GM21737 (cell line): ENCODE measurements at regions not wholly inside any gene's neighbourhood (a gene's known extent, or its start where the extent isn't known, plus 50 kb on each side); places are given as distances from the start of the nearest gene placed in this dataset.

Experiments
- ATAC-seq: cut with Tn5 transposase; IDR thresholded peaks from one replicate; pipeline ENCODE4 v1.9.1; 2021; ENCODE audit warnings: mild to moderate bottlenecking, moderate library complexity; ENCODE audit not compliant: unreplicated experiment

DNA sequence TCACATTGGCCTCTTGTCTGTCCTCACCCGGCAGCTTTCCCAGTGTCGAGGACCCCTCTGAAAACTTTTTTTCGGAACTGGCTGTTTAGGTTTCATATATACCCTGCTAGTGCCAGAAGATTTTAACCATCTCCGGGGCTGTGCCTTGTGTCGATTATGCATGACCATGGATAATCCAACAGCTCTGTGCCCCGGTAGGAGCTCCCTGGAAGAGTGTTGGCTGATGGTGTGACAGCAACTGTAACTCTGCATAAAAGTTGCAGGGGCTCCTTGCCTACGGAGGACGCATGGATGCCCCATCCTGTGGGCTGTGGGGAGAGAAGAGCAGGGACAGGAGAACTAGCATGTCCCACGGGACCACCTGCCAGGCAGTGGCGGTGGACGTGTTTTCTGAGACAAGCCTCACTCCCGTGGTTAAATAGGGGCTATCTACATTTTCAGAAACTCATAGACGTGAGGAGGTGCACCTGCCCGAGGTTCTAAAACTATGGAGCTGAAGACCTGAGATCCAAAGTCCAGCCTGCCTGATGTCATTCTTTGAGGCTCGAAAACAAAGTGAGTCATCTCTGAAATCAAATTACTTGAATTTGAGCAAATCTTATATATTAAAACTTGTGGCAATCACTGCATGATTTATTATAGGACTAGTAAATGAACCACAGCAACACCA, 437.2 kb upstream of the HS6ST1 start:
- ATAC-seq = no peak

DNA sequence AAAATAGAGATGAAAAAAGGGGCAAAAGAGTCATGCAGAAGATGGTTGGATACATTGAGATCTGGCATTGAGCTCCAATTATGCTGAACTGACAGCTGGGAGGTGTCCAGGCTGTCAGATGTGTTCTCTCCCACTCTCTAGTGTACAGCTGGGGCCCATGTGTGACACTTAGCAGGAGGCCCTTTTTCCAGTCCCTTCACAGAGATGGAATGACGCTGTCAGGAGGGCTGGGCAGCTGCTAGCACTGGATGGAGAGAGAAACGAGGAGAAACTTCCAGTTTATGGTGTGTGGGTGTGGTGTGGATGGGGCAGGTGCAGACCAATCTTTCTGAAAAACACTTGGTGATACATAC, 437.7 kb upstream of the HS6ST1 start:
- no peak for ATAC-seq

DNA sequence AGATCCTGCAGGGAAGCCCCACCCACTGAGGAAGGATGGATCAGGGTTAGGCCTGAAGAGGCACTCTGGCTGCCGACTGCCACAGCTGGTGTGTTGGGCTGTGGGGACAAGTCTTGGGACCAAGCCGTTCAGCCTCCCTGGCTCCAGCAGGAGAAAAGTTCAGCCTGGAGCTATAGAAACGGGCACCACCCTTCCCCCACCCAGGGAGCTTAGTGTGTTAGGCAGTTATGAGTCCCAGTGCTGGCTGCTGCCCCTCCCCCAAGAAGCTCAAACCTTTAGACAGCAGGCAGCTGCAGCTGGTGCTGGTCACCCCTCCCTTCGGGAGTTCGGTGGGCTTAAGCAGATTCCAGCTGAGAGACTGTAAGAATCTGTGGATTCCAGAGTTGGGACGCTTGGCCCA, 447.1 kb upstream of the HS6ST1 start:
- ATAC-seq = no peak

DNA sequence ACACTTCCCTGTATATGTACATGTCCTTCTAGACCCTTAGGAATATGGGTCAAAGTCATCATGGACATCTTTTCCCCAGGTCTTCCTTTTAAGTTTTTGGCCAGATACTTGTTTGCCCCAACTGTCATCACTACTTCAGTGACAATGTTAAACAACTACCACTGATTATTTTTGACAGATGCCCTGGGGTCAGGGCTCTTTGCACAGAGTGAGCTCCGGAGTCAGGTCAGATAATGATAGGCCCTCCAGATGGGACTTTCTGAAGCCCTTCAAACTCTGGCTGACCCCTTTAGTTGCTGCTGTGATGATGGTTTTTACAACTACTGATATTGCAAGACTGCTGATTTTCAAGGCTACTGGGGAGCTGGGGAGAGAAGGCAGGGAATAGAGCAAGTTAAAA, 449.4 kb upstream of the HS6ST1 start:
- ATAC-seq = no peak

DNA sequence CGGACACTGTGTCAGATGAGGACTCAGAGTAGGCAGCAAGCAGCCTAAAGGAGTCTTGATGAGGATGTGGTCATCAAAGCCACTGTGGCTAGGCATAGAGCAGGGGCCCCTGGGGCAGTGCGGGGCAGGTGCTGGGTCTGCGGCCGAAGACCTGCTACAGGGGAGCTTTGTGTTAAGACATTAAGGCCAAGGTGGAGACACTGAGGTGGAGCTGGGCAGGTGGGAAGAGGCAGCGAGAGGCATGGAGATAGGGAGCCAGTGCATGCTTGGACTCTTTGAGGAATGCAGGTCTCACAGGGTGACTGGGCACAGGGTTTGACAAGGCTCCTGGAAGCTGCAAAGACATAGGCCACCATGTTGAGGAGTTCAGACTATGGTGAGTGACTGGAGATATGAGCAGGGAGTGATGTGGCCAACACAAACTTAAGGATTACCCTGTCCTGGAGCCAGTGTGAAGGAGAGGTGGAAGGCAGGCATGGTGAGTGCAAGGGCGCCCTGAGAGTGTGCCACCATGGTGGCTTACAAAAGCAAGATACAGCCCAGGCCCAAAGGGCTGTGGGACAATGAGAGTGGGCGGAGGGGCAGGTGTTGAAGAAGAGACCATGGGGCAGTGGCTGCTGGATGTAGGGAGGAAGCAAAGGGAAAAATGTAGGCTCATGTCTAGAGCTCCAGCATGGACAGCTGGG, 450.9 kb upstream of the HS6ST1 start:
- no peak for ATAC-seq

DNA sequence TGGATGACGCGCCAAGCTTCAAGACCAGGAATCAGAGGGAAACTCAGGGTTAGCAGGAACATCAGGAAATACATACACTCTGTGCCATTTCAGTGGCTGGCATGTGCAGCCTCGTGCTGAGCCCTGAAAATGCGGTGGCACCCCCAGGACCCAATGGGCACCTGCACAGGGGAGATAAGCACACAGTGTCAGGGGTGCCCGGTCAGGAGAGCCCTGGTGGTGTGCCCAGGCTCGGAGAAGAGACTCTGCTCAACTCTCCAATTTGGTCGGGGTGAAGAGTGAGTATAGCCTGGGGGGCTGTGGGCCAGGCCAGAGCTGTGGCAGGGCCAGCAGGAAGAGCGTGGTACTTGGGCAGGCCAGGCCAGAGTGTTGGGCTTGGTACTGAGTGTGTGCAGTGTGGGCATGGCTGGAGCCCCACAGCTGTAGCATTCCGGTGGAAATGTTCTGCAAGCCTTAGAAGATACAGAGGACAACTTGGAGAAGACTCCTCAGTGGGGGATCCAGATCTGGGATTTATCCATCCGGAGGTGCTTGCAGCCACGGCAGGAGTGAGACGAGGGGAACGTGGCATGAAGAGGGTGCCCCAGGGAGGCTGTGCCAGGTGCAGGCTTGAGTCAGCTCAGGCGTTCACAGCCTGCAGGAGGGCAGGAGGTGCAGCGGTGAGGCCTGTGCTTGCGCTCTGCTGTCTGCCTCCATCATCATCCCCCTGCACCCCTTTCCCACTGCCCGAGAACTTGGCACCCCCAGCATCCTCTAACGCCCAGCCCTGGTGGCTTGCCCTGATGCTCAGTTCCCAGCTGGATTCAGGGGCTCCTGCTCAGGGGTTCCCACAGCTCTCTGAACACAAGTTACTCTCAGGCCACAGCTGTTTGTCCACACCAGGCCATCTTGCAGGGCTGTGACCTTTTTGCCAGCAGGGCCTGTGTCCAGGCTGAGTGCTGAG, 451.7 kb upstream of the HS6ST1 start:
- ATAC-seq = no peak

DNA sequence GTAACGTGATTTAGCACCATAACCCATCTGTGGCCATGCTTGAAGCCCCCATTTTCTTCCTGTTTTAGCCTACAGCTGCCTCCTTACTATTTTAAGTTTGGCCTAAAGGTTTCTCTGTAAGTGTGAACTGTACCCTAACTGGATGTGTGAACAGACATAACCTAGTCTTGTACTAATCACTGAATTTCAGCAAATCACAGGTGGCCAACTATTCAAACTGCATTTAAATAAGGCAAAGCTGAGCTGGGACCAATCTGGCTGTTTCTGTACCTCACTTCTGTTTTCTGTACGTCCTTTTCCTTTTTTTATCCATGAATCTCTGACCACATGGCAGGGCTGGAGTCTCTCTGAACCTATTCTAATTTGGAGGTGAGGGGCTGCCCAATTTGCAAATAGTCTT, 452.7 kb upstream of the HS6ST1 start:
- ATAC-seq = no peak

DNA sequence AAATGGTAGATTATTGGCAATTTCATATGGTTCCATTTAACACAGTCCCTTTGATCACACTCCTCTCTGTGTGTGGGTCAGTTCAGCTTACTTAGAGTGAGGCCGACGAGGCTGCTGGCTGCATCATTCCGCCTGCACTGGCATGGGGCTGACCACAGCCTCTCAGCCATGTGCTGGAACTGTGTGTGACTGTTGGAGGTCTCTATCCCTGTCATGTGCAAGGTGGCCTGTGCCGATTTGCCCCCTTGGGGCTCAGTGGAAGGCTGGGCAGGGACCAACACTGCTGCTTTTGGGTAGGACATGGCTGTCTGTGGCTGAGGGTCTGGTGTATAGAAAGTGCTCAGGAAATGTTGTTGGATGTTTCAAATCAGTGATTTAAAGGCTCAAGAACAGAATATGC, 454.0 kb upstream of the HS6ST1 start:
- no peak for ATAC-seq

DNA sequence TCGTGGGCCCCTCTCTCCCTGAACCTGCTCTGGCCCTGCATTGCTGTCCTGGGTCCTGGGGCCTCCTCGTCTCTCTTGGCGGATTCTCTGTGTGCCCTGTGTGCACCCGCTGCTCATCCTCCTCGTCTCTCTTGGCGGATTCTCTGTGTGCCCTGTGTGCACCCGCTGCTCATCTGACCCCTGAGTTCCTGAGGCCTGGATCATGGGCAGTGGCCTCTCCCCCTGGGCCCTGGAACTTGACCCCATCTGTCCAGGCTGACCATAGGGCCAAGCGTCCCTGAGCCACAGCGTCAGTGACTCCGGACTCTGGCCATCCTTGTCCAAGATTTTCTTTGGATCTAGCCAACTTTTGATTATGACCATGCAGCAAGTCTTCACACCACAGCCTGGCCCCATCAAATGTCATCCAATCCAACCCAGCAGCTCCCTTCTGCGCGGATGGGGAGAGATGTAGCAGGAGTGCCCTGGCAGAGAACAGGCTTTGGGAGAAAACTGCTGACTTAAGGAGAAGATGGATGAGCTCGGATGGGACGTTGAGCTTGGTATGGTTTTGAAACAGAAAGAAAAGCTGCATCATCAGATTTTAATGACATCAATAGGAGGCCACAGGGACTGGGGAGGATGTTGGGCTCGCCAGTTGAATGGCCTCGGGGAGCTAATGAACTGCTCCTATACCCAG, 455.1 kb upstream of the HS6ST1 start:
- no peak for ATAC-seq

DNA sequence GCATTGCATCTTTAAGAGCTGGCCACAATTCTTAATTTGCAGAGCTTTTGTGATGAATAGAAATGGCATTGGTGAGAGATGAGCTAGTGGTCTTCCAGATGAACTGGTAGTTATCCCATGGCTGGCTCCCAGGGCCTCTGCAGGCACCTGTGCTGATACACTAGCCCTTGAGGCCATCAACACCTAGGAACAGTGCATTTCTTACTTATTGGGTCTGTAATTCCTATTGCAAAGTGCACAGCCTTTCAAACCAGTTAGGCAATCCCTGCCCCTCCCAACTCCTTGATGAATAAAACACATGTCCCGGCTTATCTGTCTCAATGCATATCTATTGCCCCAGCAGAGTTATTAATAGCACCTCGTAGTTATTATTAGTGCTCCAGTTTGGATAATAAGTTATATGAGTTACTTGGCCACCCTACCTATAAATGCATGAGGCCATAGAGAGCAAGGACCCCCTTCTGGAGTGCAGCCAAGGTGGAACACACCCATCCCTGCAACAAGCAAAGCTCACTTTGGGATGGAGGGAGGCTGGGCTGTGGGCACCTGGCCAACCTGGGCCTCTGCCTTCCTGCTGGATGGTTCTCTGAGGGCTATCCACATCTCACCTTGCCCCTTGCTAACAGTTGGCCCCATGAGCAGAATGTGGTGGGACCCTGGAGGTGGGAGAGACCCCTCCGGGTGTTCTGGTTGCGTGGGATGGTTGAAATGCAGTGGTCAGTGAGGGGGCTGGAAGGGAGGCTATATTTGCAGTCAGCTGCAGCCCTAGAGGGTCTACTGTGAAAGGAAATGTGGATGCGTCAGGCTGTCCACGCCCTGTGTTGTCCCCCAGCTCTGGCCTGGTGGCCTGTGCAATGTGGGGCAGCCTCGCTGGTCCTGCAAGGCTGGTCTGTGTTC, 455.9 kb upstream of the HS6ST1 start:
- ATAC-seq = no peak

DNA sequence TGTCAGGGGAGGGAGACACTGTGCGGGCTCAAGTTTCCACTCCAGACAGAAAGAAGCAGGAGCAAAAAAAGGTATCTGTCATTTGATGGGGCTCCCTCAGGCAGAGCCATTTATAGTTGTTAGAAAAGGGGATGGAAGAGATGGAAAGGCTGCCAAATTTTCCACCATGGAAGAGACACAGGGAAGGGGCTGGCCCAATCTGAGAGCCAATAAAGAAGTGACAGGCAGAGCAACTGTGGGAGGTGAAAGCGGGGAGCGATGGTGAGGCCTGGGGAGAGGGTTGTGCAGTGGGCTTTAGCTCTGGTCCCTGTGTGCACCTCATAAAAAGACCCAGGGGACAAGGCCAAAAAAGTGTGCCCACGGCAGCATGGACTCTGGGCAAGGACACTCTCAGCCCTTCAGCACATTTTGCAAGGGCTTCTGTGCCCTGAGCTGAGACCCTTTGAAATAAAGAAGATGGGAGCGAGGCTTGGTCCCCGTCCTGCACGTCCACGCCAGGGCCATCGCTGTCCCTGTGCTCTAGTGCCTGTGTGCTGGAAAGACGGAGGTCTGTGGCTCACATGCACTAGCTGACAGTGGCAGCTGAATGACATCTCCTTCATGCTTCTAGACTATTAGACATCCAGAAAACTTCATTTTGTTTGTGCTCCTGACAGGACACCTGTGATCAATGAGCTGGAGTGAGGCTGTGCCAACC, 456.7 kb upstream of the HS6ST1 start:
- no peak for ATAC-seq

DNA sequence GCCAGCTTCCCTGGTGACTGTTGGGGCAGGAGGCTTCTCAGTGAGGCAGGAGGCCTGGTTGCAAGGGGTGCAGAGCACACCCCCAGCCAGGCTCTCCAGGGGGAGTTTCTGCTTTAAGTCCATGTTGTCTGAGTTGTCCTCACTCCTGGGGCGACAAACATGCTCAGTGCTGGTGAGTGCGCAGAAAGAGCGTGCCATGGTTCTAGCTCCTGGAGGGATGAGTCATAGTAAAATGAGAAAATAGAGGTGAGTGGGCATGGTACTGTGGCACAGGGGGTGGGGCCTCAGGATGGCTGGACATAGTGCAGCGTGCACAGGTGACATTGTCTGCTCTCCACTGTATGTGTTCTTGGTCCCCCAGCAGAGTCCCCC, 457.2 kb upstream of the HS6ST1 start:
- no peak for ATAC-seq

DNA sequence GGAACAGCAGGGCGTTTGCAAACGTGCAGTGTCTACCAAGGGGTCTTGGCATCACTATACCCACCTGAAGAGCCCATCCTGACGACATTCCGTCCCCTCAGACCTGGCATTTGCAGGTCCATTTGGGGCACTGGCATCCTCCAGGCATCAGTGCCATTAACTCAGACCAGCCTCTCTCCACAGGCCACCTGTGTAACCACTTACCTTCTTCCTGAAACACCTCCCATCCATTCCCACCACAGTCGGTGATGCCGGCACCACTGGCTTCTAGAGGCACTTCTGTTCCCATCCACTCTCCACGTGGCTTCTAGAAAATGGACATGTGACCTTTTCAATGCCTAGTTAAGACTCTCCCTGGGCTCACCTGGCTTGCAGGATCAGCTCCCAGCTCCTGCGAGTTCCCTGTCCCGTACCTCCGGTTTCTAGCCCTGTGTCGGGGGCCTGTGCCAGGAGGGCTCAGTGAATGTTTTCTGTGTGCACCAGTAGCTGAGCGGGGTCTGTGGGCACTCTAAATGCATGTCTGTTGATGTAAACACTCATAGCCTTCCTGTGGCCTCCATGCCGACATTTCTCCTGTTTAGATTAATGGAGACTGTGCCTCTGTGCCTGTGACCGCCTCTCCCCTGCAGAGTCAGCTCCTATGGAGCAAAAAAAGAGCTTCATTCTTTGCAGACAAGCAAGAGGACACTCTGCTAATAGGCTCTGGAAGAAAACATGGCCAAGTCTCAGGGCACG, 458.0 kb upstream of the HS6ST1 start:
- ATAC-seq = no peak

DNA sequence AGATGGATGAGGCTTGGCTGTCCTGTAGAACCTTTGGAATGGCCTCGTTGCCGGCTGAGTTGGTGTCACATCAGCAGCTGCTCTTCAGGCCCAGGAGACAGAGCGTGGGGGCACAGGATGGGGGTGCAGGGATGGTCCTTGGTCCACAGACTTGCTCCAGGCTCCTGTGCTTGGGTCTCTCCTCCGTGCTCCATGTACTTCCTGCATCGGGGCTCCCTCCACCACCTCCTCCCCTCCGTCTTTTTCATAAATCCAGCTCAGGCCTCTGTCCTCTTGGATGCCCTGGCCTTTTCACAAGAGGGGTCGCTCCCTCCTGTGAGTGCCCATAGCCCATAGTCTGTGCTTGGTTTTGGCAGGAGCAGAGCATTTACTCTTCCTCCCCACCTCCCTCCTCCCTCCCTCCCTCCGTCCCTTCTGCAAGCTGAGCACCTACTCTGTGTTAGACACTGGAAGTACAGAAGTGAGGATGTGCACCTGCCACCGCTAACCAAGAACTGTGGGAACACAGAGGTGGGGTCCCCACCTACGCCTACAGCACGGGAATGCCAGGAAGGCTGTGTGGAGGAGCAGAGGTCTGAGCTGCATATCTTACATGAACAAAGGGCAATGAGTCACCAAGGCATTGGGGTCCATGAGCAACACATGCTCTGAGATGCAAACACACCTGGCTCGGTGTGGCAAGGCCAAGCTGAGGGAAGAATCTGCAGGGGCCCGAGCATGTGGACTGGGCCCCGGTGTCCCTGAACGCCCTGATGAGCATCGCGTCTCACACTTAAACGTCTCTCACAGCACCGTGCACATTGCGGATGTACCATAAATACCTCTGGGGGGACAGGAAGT, 458.7 kb upstream of the HS6ST1 start:
- no peak for ATAC-seq

DNA sequence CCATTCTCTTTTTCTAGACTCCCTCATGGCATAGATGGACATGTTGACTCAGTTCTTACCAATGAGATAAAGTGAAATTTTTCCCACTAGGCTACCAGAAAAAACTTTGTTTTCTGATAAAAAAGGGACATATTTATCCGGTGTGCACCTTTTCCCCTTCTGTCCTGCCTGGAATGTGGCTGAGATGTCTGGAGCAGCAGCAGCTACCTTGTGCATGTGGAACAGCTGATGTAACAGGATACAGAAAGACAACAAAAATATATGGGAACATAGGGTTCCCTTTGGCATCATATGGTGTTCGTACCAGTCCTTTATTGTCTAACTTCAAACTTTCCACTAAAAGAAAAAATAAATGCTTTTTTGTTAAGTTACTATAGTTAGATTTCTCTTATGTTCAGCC, 460.2 kb upstream of the HS6ST1 start:
- no peak for ATAC-seq

DNA sequence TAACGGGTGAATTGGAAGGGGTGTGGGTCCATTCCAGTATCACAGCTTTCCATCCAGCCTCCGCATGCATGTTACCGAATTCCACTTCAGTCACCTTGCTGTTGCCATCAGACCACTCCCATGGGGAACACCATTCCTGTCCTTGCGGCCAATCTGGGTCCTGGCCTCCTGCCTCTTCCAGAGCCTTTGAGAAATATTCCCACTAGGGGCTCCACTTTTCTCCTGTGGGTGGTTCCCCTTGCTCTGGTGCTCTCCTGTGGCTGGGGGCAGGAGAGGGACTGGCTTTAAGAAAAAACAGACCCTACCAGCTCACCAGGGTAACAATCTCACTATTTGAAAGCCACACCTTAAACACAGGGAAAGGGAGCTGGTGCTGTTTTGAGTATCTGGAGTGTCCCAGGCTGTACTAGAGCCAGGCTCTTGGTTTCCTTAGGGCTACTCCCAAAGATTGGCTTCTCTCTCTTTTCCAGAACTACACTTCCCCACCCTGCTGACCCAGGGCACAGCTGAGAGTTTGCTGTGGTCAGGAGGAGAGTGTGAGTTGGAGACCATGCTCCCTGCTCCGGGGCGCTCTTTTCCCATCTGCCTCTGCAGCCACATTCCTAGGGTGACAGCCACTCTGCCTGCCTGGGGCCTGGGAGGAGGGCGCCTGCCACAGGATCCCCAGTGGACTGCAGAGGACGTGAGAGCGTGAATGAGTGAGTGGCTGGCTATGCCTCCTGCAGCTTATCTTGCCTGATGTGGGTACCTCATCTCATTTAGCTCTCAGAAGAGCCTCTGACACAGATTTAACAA, 460.8 kb upstream of the HS6ST1 start:
- ATAC-seq = no peak

DNA sequence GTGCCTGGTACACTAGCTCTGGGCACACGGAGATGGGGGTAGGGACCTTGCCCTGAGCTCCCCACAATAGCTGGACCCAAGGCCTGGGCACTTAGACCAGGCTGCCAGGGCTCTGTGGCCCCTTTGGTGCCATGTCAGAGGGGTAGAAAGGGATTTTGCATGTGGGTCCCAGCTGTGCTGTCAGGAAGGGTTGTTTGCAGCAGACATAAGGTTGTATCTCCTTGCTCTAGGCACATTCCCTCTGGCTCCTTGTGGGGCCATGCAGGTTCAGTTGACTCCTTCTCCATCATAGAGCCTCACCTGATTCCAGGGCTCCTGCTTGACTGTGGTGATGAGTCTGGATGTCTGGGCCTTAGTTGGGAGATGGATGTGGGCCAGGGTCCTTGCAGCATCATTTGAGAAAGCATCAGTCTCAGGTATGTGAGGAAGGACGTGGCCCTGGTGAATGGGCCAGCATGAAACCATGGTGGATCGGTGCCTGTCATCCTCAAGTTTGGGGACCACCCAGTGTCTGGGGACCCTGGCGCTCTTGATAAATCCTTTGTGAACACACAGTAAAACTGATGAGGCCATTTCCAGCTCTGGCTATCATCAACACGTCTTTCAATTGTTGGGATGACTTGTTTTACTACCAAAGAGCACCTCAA, 461.9 kb upstream of the HS6ST1 start:
- no peak for ATAC-seq
